ENCODE measurements at regions not wholly inside any gene's neighbourhood (a gene's known extent, or its start where the extent isn't known, plus 50 kb on each side); places are given as distances from the start of the nearest gene placed in this dataset.

DNA sequence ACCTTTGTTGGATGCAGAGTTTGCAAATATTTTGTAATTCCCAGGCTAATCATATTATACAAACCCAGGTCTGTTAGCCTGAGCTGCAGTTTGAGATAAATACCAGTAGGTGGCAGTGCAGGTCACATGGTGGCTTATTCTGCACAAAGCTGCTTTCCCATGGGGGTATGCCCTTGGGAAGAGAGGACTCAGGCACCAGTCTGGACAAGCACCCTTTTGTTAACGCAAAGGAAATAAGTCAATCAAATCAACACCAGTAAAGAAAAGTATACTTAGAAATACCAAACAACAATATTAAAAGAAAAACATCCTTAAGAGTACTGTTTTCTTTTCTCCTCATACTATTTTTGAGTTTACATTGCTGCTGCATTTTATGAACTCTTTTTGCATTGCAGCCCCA lies 389.0 kb upstream of the ZFP42 start:
- in situ Hi-C loops (cut with MboI; ENCODE audit: low pct_unique_long_range_greater_than_20kb, low sequenced_read_pairs, unreplicated experiment) = no loop called here
- TF ChIP-seq, protein P1, sequence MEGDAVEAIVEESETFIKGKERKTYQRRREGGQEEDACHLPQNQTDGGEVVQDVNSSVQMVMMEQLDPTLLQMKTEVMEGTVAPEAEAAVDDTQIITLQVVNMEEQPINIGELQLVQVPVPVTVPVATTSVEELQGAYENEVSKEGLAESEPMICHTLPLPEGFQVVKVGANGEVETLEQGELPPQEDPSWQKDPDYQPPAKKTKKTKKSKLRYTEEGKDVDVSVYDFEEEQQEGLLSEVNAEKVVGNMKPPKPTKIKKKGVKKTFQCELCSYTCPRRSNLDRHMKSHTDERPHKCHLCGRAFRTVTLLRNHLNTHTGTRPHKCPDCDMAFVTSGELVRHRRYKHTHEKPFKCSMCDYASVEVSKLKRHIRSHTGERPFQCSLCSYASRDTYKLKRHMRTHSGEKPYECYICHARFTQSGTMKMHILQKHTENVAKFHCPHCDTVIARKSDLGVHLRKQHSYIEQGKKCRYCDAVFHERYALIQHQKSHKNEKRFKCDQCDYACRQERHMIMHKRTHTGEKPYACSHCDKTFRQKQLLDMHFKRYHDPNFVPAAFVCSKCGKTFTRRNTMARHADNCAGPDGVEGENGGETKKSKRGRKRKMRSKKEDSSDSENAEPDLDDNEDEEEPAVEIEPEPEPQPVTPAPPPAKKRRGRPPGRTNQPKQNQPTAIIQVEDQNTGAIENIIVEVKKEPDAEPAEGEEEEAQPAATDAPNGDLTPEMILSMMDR (IDR thresholded peaks at IDR 0.05; ENCODE audit: extremely low read depth, insufficient read depth, missing control alignments) = peak; percentile 78
- DNase-seq (ENCODE audit: low spot score) = peak; percentile 56

- no peak for DNase-seq (ENCODE audit: low spot score)
- TF ChIP-seq, protein P1 (IDR thresholded peaks at IDR 0.05; ENCODE audit: extremely low read depth, insufficient read depth, missing control alignments) = no peak
- in situ Hi-C loops (cut with MboI; ENCODE audit: low pct_unique_long_range_greater_than_20kb, low sequenced_read_pairs, unreplicated experiment) = no loop called here
Observed at GRCh38 chr4:187608001-187608421, 387.6 kb upstream of the ZFP42 start.

GRCh38 chr4:187612301-187612700 lies 383.3 kb upstream of the ZFP42 start:
- no peak for DNase-seq (ENCODE audit: low spot score)
- in situ Hi-C loops (cut with MboI; ENCODE audit: low pct_unique_long_range_greater_than_20kb, low sequenced_read_pairs, unreplicated experiment) = no loop called here
- TF ChIP-seq, protein P1 (IDR thresholded peaks at IDR 0.05; ENCODE audit: extremely low read depth, insufficient read depth, missing control alignments) = no peak

- in situ Hi-C loops (cut with MboI; ENCODE audit: low pct_unique_long_range_greater_than_20kb, low sequenced_read_pairs, unreplicated experiment) = no loop called here
- no peak for DNase-seq (ENCODE audit: low spot score)
- TF ChIP-seq, protein P1 (IDR thresholded peaks at IDR 0.05; ENCODE audit: extremely low read depth, insufficient read depth, missing control alignments) = no peak
Observed at GRCh38 chr4:187613089-187613839, 382.3 kb upstream of the ZFP42 start.

GRCh38 chr4:187615972-187616371 lies 379.6 kb upstream of the ZFP42 start:
- in situ Hi-C loops (cut with MboI; ENCODE audit: low pct_unique_long_range_greater_than_20kb, low sequenced_read_pairs, unreplicated experiment) = no loop called here
- DNase-seq (ENCODE audit: low spot score) = no peak
- TF ChIP-seq, protein P1 (IDR thresholded peaks at IDR 0.05; ENCODE audit: extremely low read depth, insufficient read depth, missing control alignments) = no peak

DNA sequence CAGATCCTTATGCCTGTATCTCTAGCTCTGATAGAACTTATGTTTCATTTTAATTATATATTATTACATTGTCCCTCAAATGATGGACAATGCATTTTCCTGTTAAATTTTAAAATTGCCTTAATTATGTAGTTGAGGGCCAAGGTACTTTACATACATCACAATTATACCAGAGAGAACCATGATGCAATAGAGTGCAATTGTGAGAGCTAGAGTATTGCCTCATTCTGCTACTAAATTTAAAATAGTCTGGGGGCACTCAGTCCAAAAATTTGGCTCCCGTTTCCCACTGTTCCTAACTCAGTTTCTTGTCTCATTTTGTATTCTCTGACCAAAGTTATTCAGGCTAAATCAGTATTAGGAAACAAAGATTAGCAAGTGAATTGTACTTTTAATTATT lies 378.5 kb upstream of the ZFP42 start:
- in situ Hi-C loops (cut with MboI; ENCODE audit: low pct_unique_long_range_greater_than_20kb, low sequenced_read_pairs, unreplicated experiment) = no loop called here
- DNase-seq (ENCODE audit: low spot score) = no peak
- TF ChIP-seq, protein P1 (IDR thresholded peaks at IDR 0.05; ENCODE audit: extremely low read depth, insufficient read depth, missing control alignments) = no peak

Data from GM13977 (cell line).